Upper lobe of left lung (tissue), 6 donors: ENCODE measurements at regions not wholly inside any gene's neighbourhood (a gene's known extent, or its start where the extent isn't known, plus 50 kb on each side); places are given as distances from the start of the nearest gene placed in this dataset.
"Not testable (repeated sequence)": the region's sequence is repeated elsewhere in the genome, so short reads cannot be mapped to it uniquely, and the experiment has no call there.

Experiments used
- ATAC-seq, 2 donors: fragments of 200-7000 bp; cut with Tn5 transposase; one replicate each; pipeline ENCODE4 v1.9.1; 2022; ENCODE audit warnings: mild to moderate bottlenecking in 2 of 2, moderate library complexity in 2 of 2; ENCODE audit not compliant: low FRiP score in 2 of 2
- DNase-seq, 2 donors: peaks; one replicate each; pipeline ENCODE4 v3.0.0-alpha.2; 2019 to 2020
- H3K27ac ChIP-seq, 4 donors: fragments of 200-600 bp; sonication (generic); one replicate each; pipeline ENCODE4 v1.5.1; 2016 to 2019
- H3K27me3 ChIP-seq, 4 donors: fragments of 200-600 bp; sonication (generic); one replicate each; pipeline ENCODE4 v1.5.1; 2017 to 2019
- H3K36me3 ChIP-seq, 4 donors: fragments of 200-600 bp; sonication (generic); one replicate each; pipeline ENCODE4 v1.5.1; 2016 to 2019
- H3K4me1 ChIP-seq, 4 donors: fragments of 200-600 bp; sonication (generic); one replicate each; pipeline ENCODE4 v1.5.1; 2018 to 2019
- H3K4me3 ChIP-seq, 4 donors: fragments of 200-600 bp; sonication (generic); one replicate each; pipeline ENCODE4 v1.5.1; 2017 to 2019; ENCODE audit warnings: mild to moderate bottlenecking in 2 of 4, moderate library complexity in 1 of 4
- H3K9me3 ChIP-seq, 4 donors: fragments of 200-600 bp; sonication (generic); one replicate each; pipeline ENCODE4 v1.5.1; 2018 to 2019
- CTCF ChIP-seq, 6 experiments: fragments of 450-650 bp in 4 of 6; fragments of 200-600 bp in 2 of 6; sonication (generic) in 2 of 6; IDR thresholded peaks; one replicate each; pipeline ENCODE4 v1.5.1; 2016 to 2019; ENCODE audit warnings: antibody characterized with exemption in 6 of 6
- EP300 ChIP-seq, 4 donors: sonication (generic); formaldehyde crosslinking; IDR thresholded peaks; one replicate each; pipeline ENCODE4 v1.5.1; 2017; ENCODE audit warnings: antibody characterized with exemption in 4 of 4, control low read depth in 2 of 4
- POLR2A ChIP-seq, 4 donors: fragments of 450-650 bp; IDR thresholded peaks; one replicate each; pipeline ENCODE4 v1.5.1; 2016 to 2017; ENCODE audit warnings: antibody characterized with exemption in 4 of 4, mild to moderate bottlenecking in 2 of 4
- POLR2AphosphoS5 ChIP-seq, 2 donors: sonication (generic); formaldehyde crosslinking; IDR thresholded peaks; one replicate each; pipeline ENCODE4 v1.5.1; 2017; ENCODE audit warnings: antibody characterized with exemption in 2 of 2
- WGBS, 2 donors: methylation state at CpG; one replicate each; pipeline ENCODE4 v1.1.5; 2017 to 2018; 5-methylcytosine and 5-hydroxymethylcytosine counted together
- donor health status: DM: no; HTN: no; CAD: no; lungs with moderate emphysema.
- donor health status: DM: no; HTN: yes; CAD: no; lungs with severe emphysema.

GRCh38 chr6:76165471-76166221 lies 93.2 kb upstream of the IMPG1 start:
- H3K9me3 ChIP-seq: peaks cover 0 to 15% (median 2%) of the 10 kb centered on the region in 4 donors
- H3K4me3 ChIP-seq: no peak overlapping the region
- no peak overlapping the region for H3K27ac ChIP-seq
- peak in 1 of 2 donors; percentile 43 for ATAC-seq
- no peaks in the 10 kb centered on the region for H3K36me3 ChIP-seq
- 90 to 94% methylated on average over 18 to 23 of the region's 23 CpGs for WGBS, 2 donors
- TF ChIP-seq EP300 (IDR thresholded peaks at IDR 0.05) (no peak), POLR2AphosphoS5 (IDR thresholded peaks at IDR 0.05) (no peak), CTCF (IDR thresholded peaks at IDR 0.05) (no peak), POLR2A (IDR thresholded peaks at IDR 0.05) (no peak)
- H3K4me1 ChIP-seq: no peaks in the 10 kb centered on the region
- no peaks in the 10 kb centered on the region for H3K27me3 ChIP-seq
- DNase-seq: peak in 1 of 2 donors; percentile 39

GRCh38 chr6:76162811-76163210 lies 90.3 kb upstream of the IMPG1 start:
- no peak for TF ChIP-seq EP300 (IDR thresholded peaks at IDR 0.05)
- no peak for TF ChIP-seq POLR2AphosphoS5 (IDR thresholded peaks at IDR 0.05)
- no peak for TF ChIP-seq CTCF (IDR thresholded peaks at IDR 0.05)
- TF ChIP-seq POLR2A (IDR thresholded peaks at IDR 0.05): no peak
- WGBS, 2 donors: 57 to 65% methylated on average over 2 of the region's 2 CpGs
- no peak overlapping the region for H3K4me3 ChIP-seq
- no peak overlapping the region for H3K27ac ChIP-seq
- no peak for DNase-seq
- H3K4me1 ChIP-seq: no peaks in the 10 kb centered on the region
- no peaks in the 10 kb centered on the region for H3K36me3 ChIP-seq
- ATAC-seq: no peak
- no peaks in the 10 kb centered on the region for H3K27me3 ChIP-seq
- H3K9me3 ChIP-seq: peaks cover 4 to 21% (median 9%) of the 10 kb centered on the region in 4 donors

DNA sequence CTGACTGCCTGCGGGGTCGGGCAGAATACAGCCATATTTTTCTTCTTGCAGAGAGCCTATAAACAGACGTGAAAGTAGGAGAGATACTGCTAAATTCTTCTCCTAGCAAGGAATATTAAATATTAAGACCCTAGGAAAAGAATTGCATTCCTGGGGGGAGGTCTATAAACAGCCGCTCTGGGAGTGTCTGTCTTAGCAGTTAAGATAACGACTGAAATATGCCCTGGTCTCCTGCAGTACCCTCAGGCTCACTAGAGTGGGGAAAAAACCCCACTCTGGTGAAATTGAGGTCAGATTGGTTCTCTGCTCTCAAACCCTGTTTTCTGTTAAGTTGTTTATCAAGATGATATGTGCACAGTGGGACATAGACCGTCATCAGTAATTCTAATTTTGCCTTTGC lies 85.3 kb upstream of the IMPG1 start:
- not testable (repeated sequence) for H3K4me1 ChIP-seq, H3K27ac ChIP-seq, DNase-seq, H3K27me3 ChIP-seq, ATAC-seq, H3K4me3 ChIP-seq, H3K36me3 ChIP-seq, H3K9me3 ChIP-seq
- 88 to 90% methylated on average over 6 of the region's 6 CpGs for WGBS, 2 donors

DNA sequence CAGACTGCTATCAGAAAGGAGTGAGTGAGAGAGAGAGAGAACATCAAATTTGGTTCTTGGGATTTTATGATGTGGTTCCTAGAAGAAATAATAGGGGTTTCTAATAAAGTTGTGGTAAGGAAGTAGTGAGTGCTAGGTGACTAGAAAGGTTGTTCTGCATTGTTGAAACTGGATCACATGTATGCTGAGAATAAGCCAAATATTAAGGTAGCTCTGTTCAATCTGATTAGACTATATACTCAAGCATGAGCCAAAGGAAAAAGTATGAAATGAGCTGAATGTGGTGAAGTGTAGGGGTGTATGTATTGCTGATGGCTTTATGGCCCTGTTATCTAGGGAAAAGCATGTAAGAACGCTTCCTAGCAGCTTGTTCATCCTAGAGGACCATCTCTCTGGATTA lies 63.0 kb upstream of the IMPG1 start:
- 30 to 41% methylated on average over 1 of the region's 1 CpG for WGBS, 2 donors
- no peak for TF ChIP-seq EP300 (IDR thresholded peaks at IDR 0.05)
- TF ChIP-seq CTCF (IDR thresholded peaks at IDR 0.05): no peak
- no peak for TF ChIP-seq POLR2A (IDR thresholded peaks at IDR 0.05)
- no peak for TF ChIP-seq POLR2AphosphoS5 (IDR thresholded peaks at IDR 0.05)
- Histone ChIP-seq H3K4me3 (no peak overlapping the region), H3K27ac (no peak overlapping the region), H3K36me3 (no peaks in the 10 kb centered on the region), H3K9me3 (no peaks in the 10 kb centered on the region), H3K27me3 (no peaks in the 10 kb centered on the region), H3K4me1 (no peaks in the 10 kb centered on the region)
- DNase-seq: no peak
- ATAC-seq: no peak

DNA sequence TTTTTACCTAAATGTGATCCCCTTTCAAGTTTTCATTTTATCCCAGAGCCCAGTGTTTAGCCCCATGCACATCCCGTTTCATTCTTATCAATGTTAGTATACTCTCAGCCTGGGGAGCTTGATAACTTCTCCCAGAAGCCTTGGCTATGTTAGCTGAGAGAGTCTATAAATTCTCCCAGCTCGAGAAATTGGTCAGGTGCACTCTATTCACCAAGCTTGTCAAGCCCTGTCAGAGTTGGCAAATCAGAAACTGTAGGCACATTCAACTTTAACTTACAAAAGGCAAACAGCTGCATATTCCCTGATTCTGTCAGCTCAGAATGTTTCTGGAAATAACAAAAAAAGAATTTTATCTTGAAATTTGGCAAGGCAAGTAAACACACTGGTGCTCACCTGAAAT lies 62.2 kb upstream of the IMPG1 start:
- ATAC-seq (no peak), DNase-seq (no peak)
- Histone ChIP-seq H3K9me3 (no peaks in the 10 kb centered on the region), H3K27me3 (no peaks in the 10 kb centered on the region), H3K4me1 (no peaks in the 10 kb centered on the region), H3K36me3 (no peaks in the 10 kb centered on the region), H3K4me3 (no peak overlapping the region), H3K27ac (no peak overlapping the region)
- 31 to 39% methylated on average over 2 of the region's 2 CpGs for WGBS, 2 donors
- TF ChIP-seq EP300 (IDR thresholded peaks at IDR 0.05): no peak
- no peak for TF ChIP-seq CTCF (IDR thresholded peaks at IDR 0.05)
- no peak for TF ChIP-seq POLR2A (IDR thresholded peaks at IDR 0.05)
- TF ChIP-seq POLR2AphosphoS5 (IDR thresholded peaks at IDR 0.05): no peak
